GM10266 (cell line): ENCODE measurements at regions not wholly inside any gene's neighbourhood (a gene's known extent, or its start where the extent isn't known, plus 50 kb on each side); places are given as distances from the start of the nearest gene placed in this dataset.

Source experiments
- DNase-seq: peaks from one replicate; pipeline ENCODE4 v3.0.0; 2012; ENCODE audit errors: extremely low spot score
- TF ChIP-seq, protein P1 (sequence below): IDR thresholded peaks from 2 replicates; pipeline ENCODE4 v1.5.1; 2012; ENCODE audit warnings: mild to moderate bottlenecking, low read depth; ENCODE audit not compliant: control insufficient read depth, insufficient read depth; ENCODE audit errors: missing control alignments

GRCh38 chr3:103919327-103919726, 1447.4 kb upstream of the ALCAM start:
- TF ChIP-seq, protein P1, sequence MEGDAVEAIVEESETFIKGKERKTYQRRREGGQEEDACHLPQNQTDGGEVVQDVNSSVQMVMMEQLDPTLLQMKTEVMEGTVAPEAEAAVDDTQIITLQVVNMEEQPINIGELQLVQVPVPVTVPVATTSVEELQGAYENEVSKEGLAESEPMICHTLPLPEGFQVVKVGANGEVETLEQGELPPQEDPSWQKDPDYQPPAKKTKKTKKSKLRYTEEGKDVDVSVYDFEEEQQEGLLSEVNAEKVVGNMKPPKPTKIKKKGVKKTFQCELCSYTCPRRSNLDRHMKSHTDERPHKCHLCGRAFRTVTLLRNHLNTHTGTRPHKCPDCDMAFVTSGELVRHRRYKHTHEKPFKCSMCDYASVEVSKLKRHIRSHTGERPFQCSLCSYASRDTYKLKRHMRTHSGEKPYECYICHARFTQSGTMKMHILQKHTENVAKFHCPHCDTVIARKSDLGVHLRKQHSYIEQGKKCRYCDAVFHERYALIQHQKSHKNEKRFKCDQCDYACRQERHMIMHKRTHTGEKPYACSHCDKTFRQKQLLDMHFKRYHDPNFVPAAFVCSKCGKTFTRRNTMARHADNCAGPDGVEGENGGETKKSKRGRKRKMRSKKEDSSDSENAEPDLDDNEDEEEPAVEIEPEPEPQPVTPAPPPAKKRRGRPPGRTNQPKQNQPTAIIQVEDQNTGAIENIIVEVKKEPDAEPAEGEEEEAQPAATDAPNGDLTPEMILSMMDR: no peak
- DNase-seq: no peak

DNA sequence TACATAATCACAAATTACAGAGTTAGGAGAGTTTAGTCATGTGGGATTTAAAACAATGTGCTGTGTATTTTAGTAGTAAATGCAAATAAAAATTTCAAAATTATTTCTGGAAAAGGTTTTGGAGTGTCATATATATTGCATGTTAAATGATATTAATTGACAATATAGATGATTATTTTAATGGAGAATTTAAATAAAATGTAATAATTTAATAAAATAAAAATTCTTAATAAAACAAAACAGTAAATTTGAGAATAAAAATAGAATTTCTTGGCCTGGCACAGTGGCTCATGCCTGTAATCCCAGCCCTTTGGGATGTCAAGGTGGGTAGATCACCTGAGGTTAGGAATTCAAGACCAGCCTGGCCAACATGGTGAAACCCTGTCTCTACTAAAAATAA, 1442.8 kb upstream of the ALCAM start:
- DNase-seq: no peak
- TF ChIP-seq, protein P1: no peak

GRCh38 chr3:103924544-103924943, 1442.2 kb upstream of the ALCAM start:
- no peak for DNase-seq
- TF ChIP-seq, protein P1: no peak

DNA sequence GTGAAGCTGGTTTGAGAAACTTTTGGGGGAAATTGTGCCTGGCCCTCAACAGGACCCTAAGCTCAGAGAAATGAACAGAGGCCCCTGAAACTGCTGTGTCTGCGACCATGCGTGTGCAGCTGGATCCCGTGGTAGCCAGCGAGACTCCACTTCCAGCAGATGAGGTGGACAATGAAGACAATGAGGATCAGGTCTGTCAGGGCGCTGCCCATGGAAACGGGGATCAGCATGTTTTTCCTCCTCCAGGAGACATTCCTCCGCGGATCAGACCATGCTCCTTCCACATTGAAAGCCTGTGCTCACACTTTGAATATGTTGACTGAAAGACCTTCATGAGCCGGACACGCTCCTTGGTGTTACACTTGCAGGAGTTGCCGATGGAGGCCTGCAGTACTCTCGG, 1439.8 kb upstream of the ALCAM start:
- DNase-seq: no peak
- TF ChIP-seq, protein P1: no peak

- DNase-seq: no peak
- TF ChIP-seq, protein P1: no peak
Observed at GRCh38 chr3:103927896-103928295, 1438.8 kb upstream of the ALCAM start.

GRCh38 chr3:103937094-103937493, 1429.6 kb upstream of the ALCAM start:
- DNase-seq: no peak
- TF ChIP-seq, protein P1: no peak

GRCh38 chr3:103947062-103947461, 1419.6 kb upstream of the ALCAM start:
- no peak for DNase-seq
- TF ChIP-seq, protein P1: no peak
